ENCODE measurements at regions not wholly inside any gene's neighbourhood (a gene's known extent, or its start where the extent isn't known, plus 50 kb on each side); places are given as distances from the start of the nearest gene placed in this dataset.
A peak's percentile ranks its signal among the peaks of the same experiment; 100 is the strongest.

GRCh38 chr7:113825832-113826231 is 93.0 kb downstream of the PPP1R3A start:
- DNase-seq = no peak

- no peak for DNase-seq
Observed at GRCh38 chr7:113824117-113824823, 94.5 kb downstream of the PPP1R3A start.

- no peak for DNase-seq
Observed at GRCh38 chr7:113819474-113819873, 99.3 kb downstream of the PPP1R3A start.

GRCh38 chr7:113816639-113817038 is 102.2 kb downstream of the PPP1R3A start:
- no peak for DNase-seq

GRCh38 chr7:113813471-113813870 is 105.3 kb downstream of the PPP1R3A start:
- DNase-seq = no peak

GRCh38 chr7:113812591-113813255 is 106.1 kb downstream of the PPP1R3A start:
- no peak for DNase-seq

GRCh38 chr7:113810080-113810744 is 108.6 kb downstream of the PPP1R3A start:
- peak; percentile 7 for DNase-seq

- DNase-seq = no peak
Observed at GRCh38 chr7:113809581-113809980, 109.2 kb downstream of the PPP1R3A start.

GRCh38 chr7:113806633-113807327 is 112.0 kb downstream of the PPP1R3A start:
- no peak for DNase-seq

GRCh38 chr7:113805976-113806375 is 112.8 kb downstream of the PPP1R3A start:
- peak; percentile 40 for DNase-seq

GRCh38 chr7:113804475-113805095 is 114.2 kb downstream of the PPP1R3A start:
- DNase-seq = no peak

- DNase-seq = no peak
Observed at GRCh38 chr7:113801751-113802150, 117.1 kb downstream of the PPP1R3A start.

- DNase-seq = no peak
Observed at GRCh38 chr7:113800826-113801225, 118.0 kb downstream of the PPP1R3A start.

GRCh38 chr7:113799896-113800295 is 118.9 kb downstream of the PPP1R3A start:
- DNase-seq = peak; percentile 95

GRCh38 chr7:113797420-113798010 is 121.3 kb downstream of the PPP1R3A start:
- no peak for DNase-seq

- DNase-seq = peak; percentile 30
Observed at GRCh38 chr7:113796557-113796956, 122.3 kb downstream of the PPP1R3A start.

- no peak for DNase-seq
Observed at GRCh38 chr7:113794573-113794972, 124.2 kb downstream of the PPP1R3A start.

GRCh38 chr7:113793171-113793570 is 125.6 kb downstream of the PPP1R3A start:
- no peak for DNase-seq

- no peak for DNase-seq
Observed at GRCh38 chr7:113790025-113790424, 128.8 kb downstream of the PPP1R3A start.

- no peak for DNase-seq
Observed at GRCh38 chr7:113787106-113787505, 131.7 kb downstream of the PPP1R3A start.

- no peak for DNase-seq
Observed at GRCh38 chr7:113784956-113785355, 133.9 kb downstream of the PPP1R3A start.

GRCh38 chr7:113784316-113784715 is 134.5 kb downstream of the PPP1R3A start:
- DNase-seq = no peak

- DNase-seq = no peak
Observed at GRCh38 chr7:113783403-113783802, 135.4 kb downstream of the PPP1R3A start.
